ENCODE measurements at regions not wholly inside any gene's neighbourhood (a gene's known extent, or its start where the extent isn't known, plus 50 kb on each side); places are given as distances from the start of the nearest gene placed in this dataset.

- DNase-seq = no peak
Observed at GRCh38 chr14:28052251-28052650, 714.3 kb upstream of the FOXG1 start.

- DNase-seq = no peak
Observed at GRCh38 chr14:28055008-28055407, 711.6 kb upstream of the FOXG1 start.

DNA sequence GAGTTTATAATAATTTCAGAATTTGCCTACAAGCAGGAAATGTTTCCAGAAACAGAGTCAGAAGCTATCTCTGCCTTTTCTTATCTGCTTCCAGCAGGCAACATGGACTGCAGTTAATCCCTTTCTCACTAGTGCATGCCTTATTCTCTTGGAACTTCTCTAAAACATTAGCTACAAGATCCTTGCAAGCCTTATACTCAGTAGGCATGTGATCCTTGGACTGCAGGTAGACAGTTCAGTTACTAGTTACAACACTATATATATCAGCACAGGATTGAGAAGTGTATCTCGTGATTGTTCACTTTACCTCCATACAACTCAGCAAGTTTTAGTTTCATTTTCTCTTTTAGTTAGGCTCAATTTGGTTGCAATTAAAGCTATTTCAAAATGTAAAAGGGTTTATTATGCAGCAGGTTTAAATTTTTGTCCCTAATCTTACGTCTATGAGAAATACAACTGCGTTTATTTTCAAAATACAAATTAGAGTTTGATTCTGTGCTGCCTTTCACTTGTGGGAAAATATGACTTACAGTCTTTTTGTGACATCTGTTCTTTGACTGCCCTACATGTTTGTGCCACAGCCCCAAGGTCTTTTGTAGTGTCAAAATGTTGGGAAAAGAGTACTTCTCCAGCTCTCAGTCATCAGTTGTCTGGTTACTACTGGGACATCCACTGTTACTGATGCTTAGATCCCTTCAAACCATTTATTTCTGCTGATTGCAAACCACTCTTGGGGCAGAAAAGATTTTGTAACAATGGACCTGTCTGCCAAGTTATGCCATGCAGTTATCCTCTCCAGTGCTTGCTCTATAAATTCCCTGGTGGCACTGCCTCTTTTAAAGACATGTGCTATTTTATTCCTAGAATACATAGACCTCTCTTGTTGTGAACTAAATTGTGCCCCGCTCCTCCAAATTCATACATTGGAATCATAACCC, 709.0 kb upstream of the FOXG1 start:
- DNase-seq = no peak

DNA sequence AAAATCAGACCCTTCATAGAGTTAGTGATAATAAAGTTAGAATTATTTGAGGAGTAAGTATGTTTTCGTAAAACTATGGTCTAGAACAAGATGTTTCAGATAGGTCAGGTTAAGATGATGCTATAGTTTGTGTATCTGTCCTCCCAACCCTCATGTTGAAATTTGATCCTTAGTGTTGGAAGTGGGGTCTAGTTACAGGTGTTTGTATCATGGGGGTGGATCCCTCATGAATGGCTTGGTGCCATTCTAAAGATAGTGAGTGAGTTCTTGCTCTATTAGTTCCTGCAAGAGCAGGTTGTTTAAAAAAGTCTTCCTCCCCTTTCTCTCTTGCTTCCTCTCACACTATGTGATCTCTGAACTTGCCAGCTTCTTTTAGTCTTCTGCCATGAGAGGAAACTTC, 707.3 kb upstream of the FOXG1 start:
- no peak for DNase-seq

- DNase-seq = no peak
Observed at GRCh38 chr14:28061006-28061405, 705.6 kb upstream of the FOXG1 start.

DNA sequence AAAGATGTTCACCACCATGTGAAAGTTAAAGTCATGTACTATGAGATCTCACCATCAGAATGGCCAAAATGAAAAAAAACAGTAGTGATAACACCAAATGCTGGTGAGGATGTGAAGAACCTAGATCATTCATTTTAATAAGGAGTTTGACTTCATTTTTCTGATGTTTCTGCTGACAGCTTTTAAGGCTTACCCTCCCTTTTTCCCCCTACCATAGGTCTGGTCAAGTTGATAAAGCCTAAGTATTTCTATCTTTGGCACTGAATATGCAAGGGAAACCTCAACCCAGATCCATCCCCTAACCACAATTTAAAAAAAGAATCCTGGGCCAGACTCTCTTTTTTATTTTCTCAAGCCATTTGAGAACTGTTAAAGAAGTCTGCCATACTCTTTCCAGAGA, 689.6 kb upstream of the FOXG1 start:
- no peak for DNase-seq

DNA sequence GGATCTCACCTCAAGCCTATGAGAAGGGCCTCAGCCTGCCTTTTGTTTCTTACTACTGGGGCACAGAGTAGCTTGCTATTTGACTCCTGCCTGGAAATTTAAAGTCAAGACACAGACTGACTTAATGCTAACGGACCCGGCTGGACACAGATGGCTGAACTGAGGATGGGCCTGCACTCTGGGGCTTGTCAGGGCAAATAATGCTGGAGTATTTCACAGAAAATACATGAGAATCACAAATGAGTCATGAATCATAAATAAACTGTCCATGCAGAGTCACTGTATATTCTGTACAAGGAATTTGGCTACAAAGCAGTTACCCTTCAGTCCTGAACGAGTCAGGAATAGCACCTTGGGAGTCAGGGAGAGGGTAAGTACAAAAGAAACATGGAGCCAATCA, 683.2 kb upstream of the FOXG1 start:
- no peak for DNase-seq

DNA sequence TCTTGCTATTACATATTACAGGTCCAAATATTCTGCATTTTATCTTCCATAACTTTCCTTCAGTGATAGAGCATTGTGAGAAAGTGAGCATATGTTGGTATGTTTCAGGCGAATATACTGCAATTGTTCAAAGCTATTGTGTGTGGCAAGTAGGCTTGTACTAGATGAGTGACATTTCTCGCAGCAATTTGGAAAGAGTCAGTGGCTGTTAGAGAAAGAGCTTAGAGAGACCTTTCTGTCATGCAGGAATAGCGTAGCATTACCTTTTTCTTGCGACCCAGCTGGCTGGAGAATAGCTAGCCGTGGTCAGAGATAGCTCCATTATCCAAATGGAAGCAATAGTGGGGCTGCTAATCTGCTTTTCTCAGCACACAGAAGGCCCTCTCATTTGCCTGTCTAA, 678.5 kb upstream of the FOXG1 start:
- DNase-seq = no peak

GRCh38 chr14:28097585-28097984, 669.0 kb upstream of the FOXG1 start:
- DNase-seq = peak; percentile 4

- DNase-seq = no peak
Observed at GRCh38 chr14:28098856-28099255, 667.7 kb upstream of the FOXG1 start.

DNA sequence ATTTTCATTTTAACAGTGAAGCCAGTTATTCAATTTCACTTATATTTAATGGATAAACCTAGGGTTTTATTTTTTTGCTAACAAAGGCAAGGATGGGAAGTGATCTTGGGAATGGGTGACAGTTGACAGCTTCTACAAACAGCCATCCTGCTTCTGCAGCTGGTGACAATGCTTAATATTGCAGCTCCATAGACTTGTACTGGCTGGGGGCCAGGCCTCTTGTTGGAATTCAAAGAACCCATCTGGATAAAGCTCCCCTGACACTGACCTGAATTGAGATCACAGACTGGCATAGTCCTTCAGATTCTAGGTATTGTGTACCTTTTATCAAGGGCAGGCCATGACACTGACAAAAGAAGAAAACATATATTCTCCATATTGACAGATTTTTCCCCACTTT, 664.6 kb upstream of the FOXG1 start:
- no peak for DNase-seq

GRCh38 chr14:28102814-28103213, 663.8 kb upstream of the FOXG1 start:
- DNase-seq = peak; percentile 37

GRCh38 chr14:28113311-28113710, 653.3 kb upstream of the FOXG1 start:
- no peak for DNase-seq

GRCh38 chr14:28116716-28117115, 649.9 kb upstream of the FOXG1 start:
- no peak for DNase-seq

DNA sequence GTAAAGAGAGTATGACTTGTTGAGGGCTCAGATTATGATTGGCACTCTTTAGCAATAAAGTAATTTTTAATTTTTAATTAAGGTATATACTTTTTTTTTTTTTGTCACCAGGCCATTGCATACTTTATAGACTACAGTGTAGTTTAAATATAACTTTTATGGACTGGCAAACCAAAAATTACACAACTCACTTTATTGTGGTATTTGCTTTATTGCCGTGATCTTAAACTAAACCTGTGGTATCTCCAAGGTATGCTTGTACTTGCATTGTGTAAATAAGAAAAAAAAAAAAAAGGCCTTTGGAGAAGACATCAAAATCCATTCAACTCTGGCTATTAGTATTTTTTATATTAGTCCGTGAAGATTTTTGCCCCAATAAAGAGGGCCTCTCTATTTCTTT, 646.7 kb upstream of the FOXG1 start:
- DNase-seq = no peak

DNA sequence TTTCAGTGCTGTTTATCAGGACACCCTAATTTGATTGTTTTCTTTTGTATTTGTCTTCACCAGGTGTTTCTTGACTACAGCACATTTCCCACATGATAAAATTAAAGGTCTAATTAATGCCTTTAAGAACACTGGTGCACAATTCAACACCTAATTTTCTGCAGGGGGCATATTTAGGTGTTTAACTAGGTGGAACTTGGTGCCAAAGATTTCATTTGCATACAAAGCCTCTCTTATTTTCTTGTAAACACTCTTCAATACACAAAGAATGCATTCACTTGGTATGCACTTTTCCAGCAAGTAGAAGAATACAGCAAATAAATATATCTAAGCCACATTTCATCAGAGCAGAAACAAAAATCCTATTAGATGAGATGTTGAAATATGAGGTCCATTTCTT, 646.2 kb upstream of the FOXG1 start:
- no peak for DNase-seq

DNA sequence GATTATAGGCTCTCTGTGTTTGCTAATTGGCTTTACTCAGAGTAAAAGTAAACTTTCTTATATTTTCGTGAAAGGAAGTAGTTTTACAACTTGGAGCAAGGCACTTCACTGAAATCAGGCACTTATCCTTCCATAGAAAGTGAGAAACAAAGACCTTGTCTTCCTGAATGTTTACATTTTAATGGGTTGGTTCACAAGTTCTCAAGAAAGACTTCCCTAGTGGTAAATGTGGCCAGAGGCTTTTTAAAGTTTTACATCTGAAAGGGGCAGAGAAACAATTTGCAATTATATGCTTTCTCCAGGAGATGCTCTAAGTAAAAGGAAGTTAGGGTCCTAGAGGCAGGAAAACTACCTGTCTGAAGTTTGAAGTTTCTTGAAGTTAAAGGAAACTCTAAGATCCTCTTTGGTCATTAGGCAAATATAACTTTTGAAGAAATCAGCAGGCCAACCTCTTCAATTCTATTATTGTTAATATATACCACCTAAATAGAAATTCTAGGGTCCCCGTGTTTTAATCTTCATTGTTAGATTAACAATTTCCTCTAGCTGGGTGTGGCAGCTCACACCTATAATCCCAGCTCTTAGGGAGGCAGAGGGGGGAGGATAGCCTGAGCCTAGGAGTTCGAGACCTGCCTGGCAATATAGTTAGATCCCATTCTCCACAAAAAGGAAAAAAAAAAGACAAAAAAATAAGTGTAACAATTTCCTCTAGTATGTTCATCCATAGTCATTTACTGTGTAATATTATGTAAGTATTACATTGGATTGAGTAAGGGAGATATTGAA, 644.9 kb upstream of the FOXG1 start:
- no peak for DNase-seq

DNA sequence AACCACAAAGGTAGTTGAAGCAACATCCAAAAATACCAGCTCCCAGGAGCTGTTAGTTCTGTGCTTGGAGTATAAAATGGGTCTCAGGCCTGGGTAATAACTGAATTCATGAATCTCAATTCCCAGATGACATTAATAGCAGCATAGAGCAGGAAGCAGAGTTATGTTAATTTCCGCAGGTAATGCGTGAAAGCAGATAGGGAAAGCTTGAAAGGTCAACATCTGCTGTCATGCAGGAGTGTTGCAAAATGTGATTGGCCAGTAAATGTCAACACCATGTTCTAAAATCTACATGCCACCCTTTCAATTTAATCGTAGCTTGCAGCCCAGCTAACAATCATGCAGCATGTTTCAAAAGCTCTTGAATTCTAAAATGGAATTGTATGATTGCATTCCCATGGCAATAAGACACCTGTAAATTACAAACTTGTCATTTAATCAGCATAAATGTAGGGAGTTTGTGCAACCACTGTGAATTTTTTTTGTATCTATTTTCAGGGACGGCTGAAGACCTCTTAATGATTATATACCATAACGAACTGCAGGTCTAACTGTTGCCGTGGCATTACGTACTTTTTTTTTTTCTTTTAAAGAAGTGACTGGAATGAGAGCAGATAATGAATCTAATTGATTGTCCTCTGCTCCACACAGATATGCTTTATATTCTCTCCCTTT, 635.8 kb upstream of the FOXG1 start:
- no peak for DNase-seq

- DNase-seq = no peak
Observed at GRCh38 chr14:28138341-28138740, 628.2 kb upstream of the FOXG1 start.

GRCh38 chr14:28141662-28142061, 624.9 kb upstream of the FOXG1 start:
- DNase-seq = no peak

GRCh38 chr14:28142400-28143015, 624.1 kb upstream of the FOXG1 start:
- no peak for DNase-seq

DNA sequence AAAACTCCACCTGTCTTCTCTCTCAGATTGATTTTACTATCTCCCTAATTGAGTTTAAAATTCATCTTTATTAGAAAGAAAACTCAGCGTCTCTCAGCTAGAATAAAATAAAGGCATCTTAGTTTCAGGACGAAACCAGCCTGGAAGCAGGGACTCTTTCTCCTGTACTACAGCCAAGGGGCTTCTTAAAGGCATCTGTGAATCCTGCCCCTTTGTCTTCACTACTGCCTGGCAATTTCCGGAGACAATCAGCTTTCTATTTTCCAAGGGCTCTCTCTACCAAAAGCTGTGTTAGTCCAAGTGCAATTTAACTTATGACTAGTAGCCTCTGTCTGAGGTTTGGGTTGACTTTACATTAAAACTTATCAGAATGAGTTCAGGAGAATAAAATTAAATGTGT, 623.3 kb upstream of the FOXG1 start:
- DNase-seq = no peak

- no peak for DNase-seq
Observed at GRCh38 chr14:28151926-28152325, 614.7 kb upstream of the FOXG1 start.

Data from fibroblast of skin of right biceps (primary cell).